ENCODE measurements at regions not wholly inside any gene's neighbourhood (a gene's known extent, or its start where the extent isn't known, plus 50 kb on each side); places are given as distances from the start of the nearest gene placed in this dataset.

DNA sequence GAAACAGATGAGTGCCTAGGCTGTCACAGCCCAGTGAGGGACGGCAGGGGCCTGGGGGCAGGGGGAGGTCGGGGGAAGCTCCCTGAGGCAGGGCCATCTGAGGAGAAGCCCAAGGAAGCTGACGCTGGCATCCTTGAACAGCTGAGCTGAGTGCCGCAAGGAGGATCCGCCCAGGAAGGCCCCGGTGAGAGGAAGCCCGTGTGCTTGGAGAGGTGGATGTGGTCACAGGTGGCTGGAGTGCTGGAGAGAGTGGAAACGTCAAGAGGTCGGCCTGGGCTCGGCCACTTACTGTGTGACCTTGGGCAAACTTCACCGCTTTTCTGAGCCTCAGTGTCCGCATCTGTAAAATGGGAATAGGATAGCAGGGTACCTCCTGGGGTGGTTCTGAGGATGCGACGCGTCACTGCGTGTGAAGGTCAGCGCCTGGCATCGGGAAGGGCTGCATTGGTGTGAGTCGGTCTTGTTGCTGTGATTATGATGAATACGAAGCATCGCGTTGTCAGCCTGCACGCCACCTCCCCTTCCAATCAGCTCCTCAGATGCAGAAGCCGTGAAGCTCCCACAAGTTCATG is 116.1 kb upstream of the PTPN1 start:
- Histone ChIP-seq H3K4me3 (no peak overlapping the region), H3K9me3 (no peaks in the 10 kb centered on the region), H3K27ac (peak overlapping the region; percentile 69 to 76), H3K36me3 (no peaks in the 10 kb centered on the region), H3K27me3 (replicated peaks; ENCODE audit: insufficient read depth) (no peaks in the 10 kb centered on the region), H3K4me1 (replicated peaks) (peaks cover 17% of the 10 kb centered on the region)
- intact Hi-C loops (cut with DNase I), result no loop called here
- DNase-seq (ENCODE audit: low spot score), result no peak
- TF ChIP-seq POLR2AphosphoS5 (IDR thresholded peaks at IDR 0.05) (no peak), POLR2A (IDR thresholded peaks at IDR 0.05) (no peak)
- TF ChIP-seq, protein P1, sequence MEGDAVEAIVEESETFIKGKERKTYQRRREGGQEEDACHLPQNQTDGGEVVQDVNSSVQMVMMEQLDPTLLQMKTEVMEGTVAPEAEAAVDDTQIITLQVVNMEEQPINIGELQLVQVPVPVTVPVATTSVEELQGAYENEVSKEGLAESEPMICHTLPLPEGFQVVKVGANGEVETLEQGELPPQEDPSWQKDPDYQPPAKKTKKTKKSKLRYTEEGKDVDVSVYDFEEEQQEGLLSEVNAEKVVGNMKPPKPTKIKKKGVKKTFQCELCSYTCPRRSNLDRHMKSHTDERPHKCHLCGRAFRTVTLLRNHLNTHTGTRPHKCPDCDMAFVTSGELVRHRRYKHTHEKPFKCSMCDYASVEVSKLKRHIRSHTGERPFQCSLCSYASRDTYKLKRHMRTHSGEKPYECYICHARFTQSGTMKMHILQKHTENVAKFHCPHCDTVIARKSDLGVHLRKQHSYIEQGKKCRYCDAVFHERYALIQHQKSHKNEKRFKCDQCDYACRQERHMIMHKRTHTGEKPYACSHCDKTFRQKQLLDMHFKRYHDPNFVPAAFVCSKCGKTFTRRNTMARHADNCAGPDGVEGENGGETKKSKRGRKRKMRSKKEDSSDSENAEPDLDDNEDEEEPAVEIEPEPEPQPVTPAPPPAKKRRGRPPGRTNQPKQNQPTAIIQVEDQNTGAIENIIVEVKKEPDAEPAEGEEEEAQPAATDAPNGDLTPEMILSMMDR (IDR thresholded peaks at IDR 0.05), result no peak
- WGBS, result 90% methylated on average over 23 of the region's 24 CpGs

- Histone ChIP-seq H3K9me3 (no peaks in the 10 kb centered on the region), H3K27ac (peak overlapping the region; percentile 69 to 76), H3K36me3 (no peaks in the 10 kb centered on the region), H3K27me3 (replicated peaks; ENCODE audit: insufficient read depth) (no peaks in the 10 kb centered on the region), H3K4me1 (replicated peaks) (peaks cover 12% of the 10 kb centered on the region), H3K4me3 (no peak overlapping the region)
- intact Hi-C loops (cut with DNase I), result no loop called here
- TF ChIP-seq POLR2AphosphoS5 (IDR thresholded peaks at IDR 0.05), result no peak
- TF ChIP-seq POLR2A (IDR thresholded peaks at IDR 0.05), result no peak
- TF ChIP-seq, protein P1 (IDR thresholded peaks at IDR 0.05), result no peak
- 81% methylated on average over 11 of the region's 11 CpGs for WGBS
- no peak for DNase-seq (ENCODE audit: low spot score)
Observed at GRCh38 chr20:50394569-50394968, 115.6 kb upstream of the PTPN1 start.

- intact Hi-C loops (cut with DNase I), result loop anchor here (5.0 kb wide), 2 partner anchors 67 to 203 kb away; partner anchors contain the start of gene CEBPB
- TF ChIP-seq POLR2A (IDR thresholded peaks at IDR 0.05) (no peak), POLR2AphosphoS5 (IDR thresholded peaks at IDR 0.05) (peak; percentile 85)
- TF ChIP-seq, protein P1 (IDR thresholded peaks at IDR 0.05), result no peak
- Histone ChIP-seq H3K36me3 (no peaks in the 10 kb centered on the region), H3K27me3 (replicated peaks; ENCODE audit: insufficient read depth) (no peaks in the 10 kb centered on the region), H3K4me1 (replicated peaks) (peaks cover 8% of the 10 kb centered on the region), H3K27ac (peak overlapping the region; percentile 69 to 76), H3K4me3 (no peak overlapping the region), H3K9me3 (no peaks in the 10 kb centered on the region)
- WGBS, result 24% methylated on average over 6 of the region's 11 CpGs
- DNase-seq (ENCODE audit: low spot score), result peak; percentile 55
Observed at GRCh38 chr20:50395251-50395729, 114.9 kb upstream of the PTPN1 start.

GRCh38 chr20:50395914-50396488 is 114.2 kb upstream of the PTPN1 start:
- Histone ChIP-seq H3K27me3 (replicated peaks; ENCODE audit: insufficient read depth) (no peaks in the 10 kb centered on the region), H3K4me1 (replicated peaks) (peaks cover 8% of the 10 kb centered on the region), H3K4me3 (no peak overlapping the region), H3K36me3 (no peaks in the 10 kb centered on the region), H3K27ac (peak overlapping the region; percentile 69 to 76), H3K9me3 (no peaks in the 10 kb centered on the region)
- WGBS, result 85% methylated on average over 14 of the region's 14 CpGs
- no peak for DNase-seq (ENCODE audit: low spot score)
- intact Hi-C loops (cut with DNase I), result loop anchor here (5.0 kb wide), 2 partner anchors 66 to 204 kb away; partner anchors contain the start of gene CEBPB
- TF ChIP-seq POLR2A (IDR thresholded peaks at IDR 0.05), result no peak
- TF ChIP-seq POLR2AphosphoS5 (IDR thresholded peaks at IDR 0.05), result no peak
- TF ChIP-seq, protein P1 (IDR thresholded peaks at IDR 0.05), result no peak

- H3K27me3 ChIP-seq (replicated peaks; ENCODE audit: insufficient read depth), result no peaks in the 10 kb centered on the region
- H3K4me1 ChIP-seq (replicated peaks), result peaks cover 8% of the 10 kb centered on the region
- no peaks in the 10 kb centered on the region for H3K9me3 ChIP-seq
- no peak overlapping the region for H3K4me3 ChIP-seq
- H3K36me3 ChIP-seq, result no peaks in the 10 kb centered on the region
- peak overlapping the region; percentile 69 to 76 for H3K27ac ChIP-seq
- WGBS, result 90% methylated on average over 6 of the region's 6 CpGs
- TF ChIP-seq, protein P1 (IDR thresholded peaks at IDR 0.05), result no peak
- TF ChIP-seq POLR2AphosphoS5 (IDR thresholded peaks at IDR 0.05) (no peak), POLR2A (IDR thresholded peaks at IDR 0.05) (no peak)
- no peak for DNase-seq (ENCODE audit: low spot score)
- intact Hi-C loops (cut with DNase I), result loop anchor here (5.0 kb wide), 2 partner anchors 66 to 204 kb away; partner anchors contain the start of gene CEBPB
Observed at GRCh38 chr20:50396623-50397022, 113.6 kb upstream of the PTPN1 start.
